ENCODE measurements at regions not wholly inside any gene's neighbourhood (a gene's known extent, or its start where the extent isn't known, plus 50 kb on each side); places are given as distances from the start of the nearest gene placed in this dataset.

- TF ChIP-seq POLR2A (IDR thresholded peaks at IDR 0.05) (no peak), CTCF (IDR thresholded peaks at IDR 0.05) (no peak)
Observed at GRCh38 chr7:45987521-45988290, 66.6 kb upstream of the IGFBP3 start.
